ENCODE measurements at regions not wholly inside any gene's neighbourhood (a gene's known extent, or its start where the extent isn't known, plus 50 kb on each side); places are given as distances from the start of the nearest gene placed in this dataset.

DNA sequence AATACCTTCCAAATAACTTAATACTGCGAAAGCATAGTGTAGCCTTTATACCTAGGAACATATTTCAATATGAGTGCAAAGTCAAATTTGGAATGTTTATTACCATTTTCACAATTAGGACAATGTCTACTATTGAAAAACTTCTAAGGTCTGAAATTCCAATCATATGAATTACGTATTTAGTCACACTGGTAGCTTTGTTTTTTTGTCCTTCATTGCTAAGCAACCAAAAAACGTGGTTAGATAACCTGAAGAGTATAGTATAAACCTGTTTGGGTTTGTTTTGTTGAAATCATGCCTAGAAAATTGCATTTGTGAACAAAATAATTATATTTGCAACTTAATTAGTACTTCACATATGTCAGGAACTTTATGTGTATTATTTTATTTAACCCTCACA, 134.2 kb downstream of the FBXO4 start:
- DNase-seq (ENCODE audit: extremely low spot score, unreplicated experiment), result no peak
- Mint-ChIP-seq H3K27ac (no peak overlapping the region), H3K27me3 (no peaks in the 10 kb centered on the region), H3K36me3 (no peaks in the 10 kb centered on the region), H3K4me3 (no peak overlapping the region), H3K4me1 (ENCODE audit: unreplicated experiment) (no peaks in the 10 kb centered on the region), H3K9me3 (no peaks in the 10 kb centered on the region)
- TF ChIP-seq, protein P1, sequence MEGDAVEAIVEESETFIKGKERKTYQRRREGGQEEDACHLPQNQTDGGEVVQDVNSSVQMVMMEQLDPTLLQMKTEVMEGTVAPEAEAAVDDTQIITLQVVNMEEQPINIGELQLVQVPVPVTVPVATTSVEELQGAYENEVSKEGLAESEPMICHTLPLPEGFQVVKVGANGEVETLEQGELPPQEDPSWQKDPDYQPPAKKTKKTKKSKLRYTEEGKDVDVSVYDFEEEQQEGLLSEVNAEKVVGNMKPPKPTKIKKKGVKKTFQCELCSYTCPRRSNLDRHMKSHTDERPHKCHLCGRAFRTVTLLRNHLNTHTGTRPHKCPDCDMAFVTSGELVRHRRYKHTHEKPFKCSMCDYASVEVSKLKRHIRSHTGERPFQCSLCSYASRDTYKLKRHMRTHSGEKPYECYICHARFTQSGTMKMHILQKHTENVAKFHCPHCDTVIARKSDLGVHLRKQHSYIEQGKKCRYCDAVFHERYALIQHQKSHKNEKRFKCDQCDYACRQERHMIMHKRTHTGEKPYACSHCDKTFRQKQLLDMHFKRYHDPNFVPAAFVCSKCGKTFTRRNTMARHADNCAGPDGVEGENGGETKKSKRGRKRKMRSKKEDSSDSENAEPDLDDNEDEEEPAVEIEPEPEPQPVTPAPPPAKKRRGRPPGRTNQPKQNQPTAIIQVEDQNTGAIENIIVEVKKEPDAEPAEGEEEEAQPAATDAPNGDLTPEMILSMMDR (conservative IDR thresholded peaks at IDR 0.05), result no peak

DNA sequence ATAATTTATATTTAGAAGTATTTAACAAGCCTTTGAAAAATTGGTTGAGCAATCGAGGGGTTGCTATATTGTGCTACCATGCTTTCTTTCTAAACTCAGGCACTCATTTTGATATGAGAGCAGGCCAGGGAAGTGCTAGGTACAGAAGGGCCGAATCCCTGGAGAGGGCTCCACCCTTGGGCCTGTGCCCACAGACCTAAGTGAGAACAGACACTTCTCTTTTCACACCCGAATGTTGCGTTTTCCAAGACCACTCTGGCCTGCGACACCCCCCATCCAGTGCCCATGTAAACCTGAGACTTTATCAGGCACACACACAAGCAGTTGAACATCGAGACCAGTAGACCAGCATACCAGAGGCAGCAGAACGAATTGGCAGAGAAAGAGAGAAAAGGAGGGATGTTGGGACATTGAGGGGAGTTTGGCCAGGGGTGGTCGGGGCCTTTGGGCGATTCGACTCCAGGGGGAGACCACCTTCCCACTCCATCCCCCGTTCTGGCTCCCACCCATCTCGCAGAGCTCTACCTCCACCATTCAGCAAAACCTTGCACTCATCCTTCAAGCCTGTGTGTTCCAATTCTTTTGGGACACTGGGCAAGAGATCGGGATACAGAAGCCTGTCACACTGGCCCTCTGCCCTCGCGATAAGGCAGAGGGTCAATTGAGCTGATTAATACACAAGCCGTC, 134.8 kb downstream of the FBXO4 start:
- TF ChIP-seq, protein P1 (conservative IDR thresholded peaks at IDR 0.05), result no peak
- Mint-ChIP-seq H3K27ac (no peak overlapping the region), H3K36me3 (no peaks in the 10 kb centered on the region), H3K4me1 (ENCODE audit: unreplicated experiment) (no peaks in the 10 kb centered on the region), H3K4me3 (no peak overlapping the region), H3K27me3 (no peaks in the 10 kb centered on the region), H3K9me3 (no peaks in the 10 kb centered on the region)
- no peak for DNase-seq (ENCODE audit: extremely low spot score, unreplicated experiment)

DNA sequence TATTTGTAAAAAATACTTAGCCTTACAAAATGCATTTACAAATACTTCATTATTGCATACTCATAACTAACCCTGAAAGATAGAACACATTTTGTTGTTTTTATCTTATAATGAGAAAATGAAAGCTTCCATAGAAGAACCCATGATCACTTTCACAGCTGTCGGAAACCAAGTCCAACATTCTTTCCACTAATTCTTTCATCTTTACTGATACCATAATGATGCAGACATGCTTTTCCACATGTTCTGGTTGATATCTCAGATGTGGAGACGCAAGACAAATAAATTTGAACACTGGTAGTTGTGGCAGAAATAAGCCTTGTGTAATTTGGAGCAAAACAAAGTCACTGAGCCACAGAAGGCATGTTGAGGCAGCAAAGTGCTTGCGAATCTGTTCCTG, 136.0 kb downstream of the FBXO4 start:
- H3K4me1 Mint-ChIP-seq (ENCODE audit: unreplicated experiment), result no peaks in the 10 kb centered on the region
- no peaks in the 10 kb centered on the region for H3K9me3 Mint-ChIP-seq
- no peak for DNase-seq (ENCODE audit: extremely low spot score, unreplicated experiment)
- H3K27ac Mint-ChIP-seq, result no peak overlapping the region
- no peak overlapping the region for H3K4me3 Mint-ChIP-seq
- TF ChIP-seq, protein P1 (conservative IDR thresholded peaks at IDR 0.05), result no peak
- H3K36me3 Mint-ChIP-seq, result no peaks in the 10 kb centered on the region
- no peaks in the 10 kb centered on the region for H3K27me3 Mint-ChIP-seq

DNA sequence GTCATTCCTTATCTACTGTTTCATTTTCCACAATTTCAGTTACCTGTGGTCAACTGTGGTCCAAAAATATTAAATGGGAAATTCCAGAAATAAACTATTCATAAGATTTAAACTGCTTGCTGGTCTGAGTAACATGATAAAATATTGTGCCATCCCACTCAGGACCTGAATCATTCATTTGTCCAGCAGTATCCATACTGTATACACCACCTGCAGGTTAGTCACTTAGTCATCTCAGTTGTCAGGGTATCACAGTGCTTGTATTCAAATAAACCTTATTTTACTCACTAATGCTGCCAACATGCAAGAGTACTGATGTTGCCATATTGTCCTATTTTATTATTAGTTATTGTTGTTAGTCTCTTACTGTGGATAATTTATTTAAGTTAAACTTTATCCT, 139.7 kb downstream of the FBXO4 start:
- TF ChIP-seq, protein P1 (conservative IDR thresholded peaks at IDR 0.05), result no peak
- no peaks in the 10 kb centered on the region for H3K9me3 Mint-ChIP-seq

DNA sequence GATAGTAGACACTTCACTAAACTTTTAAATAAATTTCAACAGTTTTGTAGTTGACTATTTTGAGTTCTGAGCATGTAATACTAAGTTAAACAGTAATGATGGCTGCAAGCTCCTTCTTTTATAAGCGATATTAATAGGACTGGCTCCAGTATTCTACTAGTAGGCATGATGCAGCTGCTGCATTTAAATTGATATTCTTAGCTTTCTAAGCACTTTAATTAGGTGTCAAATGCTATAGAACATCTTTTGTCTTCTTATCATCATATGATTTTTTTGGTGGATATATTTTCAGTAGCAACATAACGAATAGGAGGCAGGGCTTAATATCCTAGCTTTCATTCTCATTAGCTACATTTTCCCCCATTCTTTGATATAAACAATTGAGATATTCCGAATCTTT, 141.1 kb downstream of the FBXO4 start:
- H3K27me3 Mint-ChIP-seq, result no peaks in the 10 kb centered on the region
- no peak for DNase-seq (ENCODE audit: extremely low spot score, unreplicated experiment)
- H3K36me3 Mint-ChIP-seq, result no peaks in the 10 kb centered on the region
- no peaks in the 10 kb centered on the region for H3K4me1 Mint-ChIP-seq (ENCODE audit: unreplicated experiment)
- no peak overlapping the region for H3K4me3 Mint-ChIP-seq
- TF ChIP-seq, protein P1 (conservative IDR thresholded peaks at IDR 0.05), result no peak
- H3K9me3 Mint-ChIP-seq, result no peaks in the 10 kb centered on the region
- no peak overlapping the region for H3K27ac Mint-ChIP-seq

More for the DNA sequence above, 139.7 kb downstream of the FBXO4 start:
- Mint-ChIP-seq H3K36me3 (no peaks in the 10 kb centered on the region), H3K4me3 (no peak overlapping the region), H3K27ac (no peak overlapping the region), H3K4me1 (ENCODE audit: unreplicated experiment) (no peaks in the 10 kb centered on the region), H3K27me3 (no peaks in the 10 kb centered on the region)
- no peak for DNase-seq (ENCODE audit: extremely low spot score, unreplicated experiment)

Data from type B pancreatic cell (in vitro differentiated cells).